HG03354 (cell line): ENCODE measurements at regions not wholly inside any gene's neighbourhood (a gene's known extent, or its start where the extent isn't known, plus 50 kb on each side); places are given as distances from the start of the nearest gene placed in this dataset.
"Not testable (repeated sequence)": the region's sequence is repeated elsewhere in the genome, so short reads cannot be mapped to it uniquely, and the experiment has no call there.

Experiments
- ATAC-seq: cut with Tn5 transposase; IDR thresholded peaks from one replicate; pipeline ENCODE4 v1.9.1; 2021; ENCODE audit warnings: mild to moderate bottlenecking; ENCODE audit not compliant: unreplicated experiment, poor library complexity, severe bottlenecking

DNA sequence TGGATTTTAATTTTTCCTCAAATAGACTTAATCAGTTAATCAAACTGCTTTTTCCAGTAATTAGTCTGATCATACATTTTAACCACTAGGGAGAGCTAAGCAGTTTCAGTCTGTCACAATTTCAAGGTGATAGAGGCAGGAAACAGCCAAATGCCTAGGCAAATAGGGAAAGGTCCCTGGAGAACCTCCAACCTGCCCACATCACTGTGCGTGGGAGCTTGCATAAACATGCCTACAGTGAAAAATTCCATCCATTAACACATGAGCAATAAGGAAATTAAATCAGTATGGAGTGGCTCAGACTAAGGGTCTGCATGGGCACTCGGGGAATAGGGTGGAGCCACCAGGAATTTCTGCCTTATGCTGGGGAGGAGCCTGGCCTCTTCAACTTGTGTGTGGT lies 74.6 kb downstream of the AASDHPPT start:
- ATAC-seq, result no peak

DNA sequence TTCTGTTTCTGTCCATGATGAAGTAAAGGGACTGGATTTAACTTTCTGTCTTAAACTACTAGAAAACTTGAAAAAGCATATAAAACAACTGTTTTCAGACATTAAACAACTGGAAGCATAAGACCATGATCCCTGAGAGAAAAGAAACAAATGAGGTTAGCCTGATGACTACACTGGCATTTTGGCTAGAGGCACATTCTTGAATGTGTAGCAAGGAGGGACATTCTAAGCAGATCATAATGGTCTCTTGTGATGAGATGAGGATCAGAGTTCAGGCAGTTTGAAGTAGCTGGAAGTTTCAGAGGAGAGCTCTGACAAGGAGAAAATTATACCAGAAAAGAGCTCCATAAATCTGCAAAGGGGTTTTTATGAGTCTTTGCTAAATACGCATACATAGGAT lies 75.4 kb downstream of the AASDHPPT start:
- no peak for ATAC-seq

DNA sequence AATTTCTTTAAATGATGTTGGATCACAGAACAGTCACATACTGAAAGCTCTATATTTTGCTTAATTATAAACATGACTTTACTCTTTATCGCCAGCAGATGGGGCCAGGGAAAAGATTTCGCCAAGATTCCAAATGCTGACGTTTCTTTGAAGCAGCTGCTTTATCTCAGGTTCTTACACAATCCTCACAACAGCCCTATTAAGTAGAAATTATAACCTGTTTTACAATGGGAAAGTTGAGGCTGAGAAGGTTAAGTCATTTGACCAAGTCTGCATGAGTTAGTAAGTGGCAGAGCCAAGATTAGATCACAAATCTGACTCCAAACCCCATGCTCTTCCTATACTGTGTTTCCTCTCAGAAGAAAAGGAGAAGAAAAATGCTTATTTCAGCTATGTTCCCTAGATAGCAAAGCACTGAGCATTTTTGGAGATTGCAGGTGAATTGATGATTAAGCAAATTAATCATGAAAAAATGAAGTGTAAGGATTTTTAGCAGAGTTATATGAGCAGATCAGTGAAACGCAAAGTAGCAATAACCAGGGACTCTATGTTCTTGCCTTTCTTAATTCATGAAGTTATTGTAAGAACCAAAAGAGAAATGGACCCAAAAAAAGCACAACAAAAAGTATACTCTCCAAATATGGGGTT lies 79.0 kb downstream of the AASDHPPT start:
- peak; percentile 82 for ATAC-seq

DNA sequence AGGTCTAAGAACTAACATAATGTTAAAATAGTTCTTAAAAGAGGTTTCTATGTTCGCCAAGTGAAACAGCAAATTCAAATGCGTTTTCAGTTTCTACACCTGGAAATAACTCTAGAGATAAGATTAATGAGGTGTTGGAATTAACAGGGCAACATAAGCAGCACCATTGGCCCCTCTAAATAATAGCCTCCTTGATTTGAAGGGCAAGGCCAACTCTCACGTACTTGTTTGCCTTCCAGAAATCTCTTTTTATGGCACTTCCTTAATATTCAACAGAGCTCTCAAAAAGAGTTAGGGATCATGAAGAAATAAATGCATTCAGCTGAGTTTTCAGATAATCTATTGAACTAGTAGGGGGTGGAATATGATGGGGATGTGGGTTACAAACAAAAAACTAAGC lies 80.9 kb downstream of the AASDHPPT start:
- ATAC-seq, result no peak

DNA sequence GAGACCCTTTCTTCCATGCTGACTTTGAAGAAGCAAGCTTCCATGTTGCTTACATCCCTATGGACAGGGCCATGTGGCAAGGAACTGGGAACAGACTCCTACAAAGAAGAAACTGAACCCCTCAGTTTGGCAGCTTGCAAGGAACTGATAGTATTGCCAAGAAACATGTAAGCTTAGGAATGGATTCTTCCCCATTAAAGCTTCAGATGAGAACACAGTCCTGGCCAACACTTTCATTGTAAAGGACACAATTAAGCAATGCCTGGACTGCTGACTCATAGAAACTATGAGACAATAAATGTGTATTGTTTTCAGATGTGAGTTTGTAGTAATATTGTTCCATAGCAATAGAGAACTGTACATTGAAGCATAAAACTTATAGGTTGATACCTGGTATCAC lies 82.4 kb downstream of the AASDHPPT start:
- no peak for ATAC-seq

DNA sequence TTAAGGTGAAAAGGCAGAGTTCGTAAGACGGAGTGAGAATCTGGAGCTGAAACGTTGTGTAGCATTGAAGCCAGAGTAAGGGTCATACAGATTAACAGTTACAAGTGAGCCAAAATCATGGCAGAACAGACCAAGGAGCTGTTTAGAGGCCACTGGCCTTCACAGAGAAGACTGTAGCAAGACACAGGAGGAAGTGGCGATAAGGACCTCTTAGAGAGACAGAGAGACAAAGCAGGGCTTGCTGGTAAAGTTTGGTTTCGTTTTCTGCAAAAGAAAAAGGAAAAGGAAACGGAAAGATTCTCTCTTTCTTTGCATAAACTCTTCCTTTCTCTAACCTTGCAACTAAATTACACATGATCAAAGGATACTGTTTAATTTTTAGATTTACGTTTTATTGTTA lies 83.0 kb downstream of the AASDHPPT start:
- no peak for ATAC-seq

DNA sequence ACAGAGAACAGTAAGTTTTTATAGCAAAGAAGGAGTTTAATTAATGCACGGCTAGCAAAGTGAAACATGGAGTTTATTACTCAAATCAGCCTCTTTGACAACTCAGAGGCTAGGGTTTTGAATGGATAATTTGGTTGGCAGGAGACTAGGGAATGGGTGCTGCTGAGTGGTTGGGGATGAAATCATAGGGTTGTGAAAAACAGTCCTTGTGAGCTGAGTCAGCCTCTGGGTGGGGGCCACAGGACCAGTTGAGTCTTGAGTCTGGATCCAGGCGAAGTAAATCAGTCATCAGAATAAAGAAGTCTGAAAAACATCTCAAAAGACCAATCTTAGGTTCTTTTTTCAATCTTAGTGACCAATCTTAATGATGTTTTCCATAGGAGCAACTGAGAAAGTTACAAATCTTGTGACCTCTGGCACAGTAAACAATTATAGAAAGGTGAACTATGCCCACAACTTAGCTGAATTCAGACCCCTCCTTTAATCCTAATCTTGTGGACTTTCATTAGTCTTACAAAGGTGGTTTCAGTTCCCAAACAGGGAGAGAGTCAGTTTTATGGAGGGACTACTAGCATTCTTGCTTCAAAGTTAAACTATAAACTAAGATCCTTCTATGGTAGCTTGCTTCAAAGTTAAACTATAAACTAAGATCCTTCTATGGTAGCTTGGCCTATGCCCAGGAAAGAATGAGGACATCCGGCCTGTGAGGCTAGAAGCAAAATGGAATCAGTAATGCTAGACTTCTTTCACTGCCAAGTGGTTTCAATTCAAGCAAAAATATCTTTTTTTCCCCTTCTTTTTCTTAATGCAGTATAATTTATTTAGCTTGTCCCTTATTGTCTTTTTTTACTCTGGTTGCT lies 84.5 kb downstream of the AASDHPPT start:
- no peak for ATAC-seq

DNA sequence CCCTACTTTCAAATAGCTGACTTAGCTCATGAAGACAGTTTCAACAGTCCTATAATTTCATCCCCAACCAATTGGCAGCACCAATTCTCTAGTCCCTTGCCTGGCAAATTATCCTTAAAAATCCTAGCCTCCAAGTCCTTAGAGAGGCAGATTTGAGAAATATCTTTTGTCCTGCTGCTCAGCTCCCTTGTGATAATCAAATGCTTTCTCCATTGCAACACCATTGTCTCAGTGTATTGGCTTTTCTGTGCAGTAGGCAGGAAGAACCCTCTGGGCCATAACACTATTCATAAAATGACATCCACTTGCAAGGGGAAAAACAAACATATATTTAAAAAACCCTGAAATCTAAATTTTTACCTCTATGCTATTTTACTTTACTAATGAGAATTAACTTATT lies 89.6 kb downstream of the AASDHPPT start:
- ATAC-seq, result no peak

DNA sequence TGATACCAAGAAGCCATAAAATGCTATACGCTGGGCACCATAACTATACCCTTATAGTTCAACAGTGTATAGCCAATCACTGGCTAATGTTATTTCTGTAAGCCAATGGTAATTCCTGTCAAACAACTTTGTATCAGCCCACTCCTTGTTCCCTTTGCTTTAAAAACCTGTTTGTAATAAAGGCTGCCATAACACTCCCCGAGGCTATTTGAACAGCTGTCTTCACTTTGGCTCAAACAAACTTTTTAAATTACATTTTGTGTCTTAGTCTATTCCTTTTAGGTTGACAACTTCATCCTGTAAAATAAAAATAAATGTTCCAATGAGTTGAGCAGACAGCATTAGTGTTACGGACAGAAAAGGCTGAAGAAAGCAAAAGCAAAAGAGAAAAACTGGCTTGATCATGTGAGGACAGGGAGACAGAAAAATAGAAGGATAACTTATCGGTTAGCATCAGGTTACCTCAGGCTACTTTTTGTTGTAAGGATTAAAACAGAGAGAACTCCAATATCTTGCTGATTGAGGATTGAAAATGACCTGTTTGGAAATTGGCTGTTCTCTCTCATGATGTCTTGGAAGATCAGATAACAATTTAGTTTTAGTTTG lies 95.0 kb downstream of the AASDHPPT start:
- ATAC-seq, result no peak

DNA sequence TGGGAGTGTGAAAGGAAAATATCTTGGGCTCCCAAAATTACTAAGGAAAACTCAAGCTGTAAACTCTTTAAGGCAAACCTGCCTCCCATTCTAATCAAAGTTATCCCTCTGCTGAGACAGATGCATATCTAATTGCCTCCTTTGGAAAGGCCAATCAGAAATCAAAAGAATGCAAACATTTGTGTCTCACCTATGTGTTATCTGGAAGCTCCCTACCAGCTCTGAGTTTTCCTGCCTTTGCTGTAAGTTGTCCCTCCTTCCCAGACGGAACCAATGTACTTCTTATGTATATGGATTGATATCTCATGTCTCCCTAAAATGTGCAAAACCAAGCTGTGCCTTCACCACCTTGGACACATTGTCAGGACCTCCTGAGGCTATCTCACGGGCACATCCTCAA lies 95.8 kb downstream of the AASDHPPT start:
- no peak for ATAC-seq

DNA sequence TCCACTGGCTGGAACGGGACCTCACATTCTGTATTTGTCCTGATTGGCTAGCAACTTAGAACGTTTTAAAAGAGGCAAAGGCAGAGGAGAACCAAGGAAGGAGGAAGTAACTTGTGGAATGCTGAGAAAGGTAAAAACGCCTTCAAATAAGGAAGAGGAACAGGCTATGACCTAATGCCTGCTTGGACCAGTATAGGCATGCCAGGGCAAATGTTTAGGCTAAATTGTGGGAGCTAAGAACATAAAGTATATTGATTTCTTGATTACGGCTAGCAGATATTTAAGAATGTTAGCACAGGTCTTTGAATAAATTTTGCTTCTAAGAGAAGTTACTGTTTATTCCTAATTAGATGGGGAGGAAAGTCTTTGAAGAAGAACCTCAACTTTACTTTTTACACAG lies 96.5 kb downstream of the AASDHPPT start:
- not testable (repeated sequence) for ATAC-seq

DNA sequence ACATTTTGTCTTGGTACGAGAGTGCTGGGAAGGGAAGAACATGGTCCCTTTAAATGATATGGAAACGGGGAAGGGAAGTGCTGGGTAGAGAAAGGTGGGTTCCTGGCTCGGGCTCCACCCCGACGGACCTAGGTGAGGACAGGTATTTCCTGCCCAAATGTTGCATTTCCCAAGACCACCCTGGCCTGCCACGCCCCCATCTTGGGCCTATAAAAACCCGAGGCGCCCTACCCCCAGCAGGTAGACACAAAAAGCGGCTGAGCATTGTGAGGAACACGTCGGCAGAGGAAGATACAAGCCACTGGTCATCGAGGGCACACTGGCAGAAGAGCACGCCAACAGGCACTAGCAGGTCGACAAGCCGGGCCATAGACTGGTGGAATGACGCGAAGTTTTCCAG lies 99.4 kb downstream of the AASDHPPT start:
- no peak for ATAC-seq

DNA sequence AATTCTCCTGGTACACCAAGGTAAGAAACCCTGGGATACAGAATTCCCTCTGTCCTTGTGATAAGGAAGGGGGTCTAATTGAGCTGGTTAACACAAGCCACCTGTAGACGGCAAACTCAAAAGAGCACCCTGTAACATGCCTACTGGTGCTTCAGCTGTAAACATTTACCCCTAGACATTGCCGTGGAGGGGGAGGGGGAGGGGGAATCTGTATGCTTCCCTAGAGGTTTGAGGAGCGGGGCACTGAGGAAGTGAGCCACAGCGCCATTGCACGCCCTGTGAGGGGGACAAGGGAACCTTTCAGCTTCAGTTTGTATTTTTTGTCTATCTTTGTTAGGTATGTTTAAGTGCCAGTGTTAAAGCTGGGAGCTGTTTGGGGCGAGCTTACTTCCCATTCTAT lies 99.8 kb downstream of the AASDHPPT start:
- ATAC-seq, result no peak

DNA sequence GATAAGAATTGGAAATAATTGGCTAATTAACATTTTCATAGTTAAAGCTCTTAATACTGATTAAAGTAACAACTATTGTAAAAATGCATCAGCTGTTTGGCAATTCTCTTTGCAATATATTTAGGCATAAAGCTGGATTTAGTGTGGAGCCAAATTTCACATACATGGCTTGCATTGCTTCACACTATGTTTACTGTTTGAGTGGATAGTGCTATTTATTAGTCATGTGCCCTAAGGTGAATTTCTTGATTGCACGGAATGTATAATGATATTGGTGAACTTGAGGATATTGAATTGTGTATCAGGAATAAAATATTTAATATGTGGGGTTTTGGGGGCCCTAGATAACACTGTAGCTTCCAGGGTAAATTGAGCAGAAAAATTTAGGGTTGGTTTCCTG lies 100.9 kb downstream of the AASDHPPT start:
- no peak for ATAC-seq

DNA sequence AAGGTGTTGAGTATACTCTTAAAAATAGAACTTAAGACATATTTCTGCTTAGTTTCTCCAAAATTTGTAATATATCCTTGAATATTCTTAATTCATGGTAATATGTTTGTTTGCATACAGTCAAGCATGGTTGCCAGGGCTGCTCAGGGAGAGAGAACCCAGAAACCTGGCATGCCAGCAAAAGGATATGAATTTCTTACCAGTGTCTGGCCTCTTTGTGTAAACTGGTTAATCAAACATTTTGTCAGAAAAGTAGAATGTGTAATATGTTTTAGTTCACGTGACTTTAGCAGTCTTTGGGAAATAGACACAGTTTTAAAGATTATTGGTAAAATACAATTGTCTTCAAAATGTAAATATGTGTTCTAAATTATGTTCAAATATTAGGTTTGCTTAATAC lies 101.6 kb downstream of the AASDHPPT start:
- ATAC-seq, result no peak

DNA sequence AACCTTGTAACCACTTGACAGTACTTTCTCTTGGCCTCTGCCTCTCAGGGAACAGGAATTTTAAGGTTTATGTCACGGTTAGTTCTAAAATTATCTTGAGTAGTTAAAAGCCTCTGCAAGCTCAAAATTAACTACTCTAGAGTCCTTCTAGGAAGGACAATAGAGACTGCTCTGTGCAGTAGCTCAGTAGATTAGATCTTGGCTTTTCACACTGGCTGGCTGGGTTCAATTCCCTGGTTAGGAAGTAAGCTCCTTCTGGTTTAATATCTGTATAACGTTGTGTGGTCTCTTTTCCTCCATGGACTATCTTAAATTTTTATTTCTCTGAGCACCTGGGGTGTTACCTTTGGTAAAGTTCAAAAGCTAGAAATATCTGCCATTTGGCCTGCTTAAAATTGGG lies 109.2 kb downstream of the AASDHPPT start:
- no peak for ATAC-seq

DNA sequence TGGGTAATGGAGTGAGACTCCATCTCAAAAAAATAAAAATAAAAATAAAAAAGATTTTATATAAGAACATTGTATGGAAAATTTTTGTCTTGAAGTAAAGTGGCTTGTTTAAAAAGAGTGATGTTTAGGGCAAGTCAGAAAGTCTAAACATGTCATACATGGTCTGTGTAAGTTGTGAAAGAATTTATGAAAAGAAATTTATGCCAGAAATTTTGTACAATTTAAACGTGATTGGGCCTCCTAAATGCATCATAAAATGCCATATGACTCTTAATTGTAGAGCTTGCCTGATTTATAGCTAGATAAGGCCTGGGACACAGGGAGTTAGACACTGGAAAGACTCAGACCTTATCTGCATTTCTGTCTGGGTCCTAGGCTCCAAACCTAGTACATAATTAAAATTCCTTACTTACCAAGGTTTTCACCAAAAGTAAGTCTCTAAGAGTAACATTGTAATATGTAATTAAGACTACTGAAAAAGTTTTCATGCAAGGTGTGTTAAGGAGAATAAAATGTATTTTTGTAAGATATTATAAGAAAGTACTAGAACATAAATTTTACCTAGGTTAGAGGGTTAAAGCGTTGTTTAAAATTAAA lies 110.5 kb downstream of the AASDHPPT start:
- ATAC-seq, result no peak

DNA sequence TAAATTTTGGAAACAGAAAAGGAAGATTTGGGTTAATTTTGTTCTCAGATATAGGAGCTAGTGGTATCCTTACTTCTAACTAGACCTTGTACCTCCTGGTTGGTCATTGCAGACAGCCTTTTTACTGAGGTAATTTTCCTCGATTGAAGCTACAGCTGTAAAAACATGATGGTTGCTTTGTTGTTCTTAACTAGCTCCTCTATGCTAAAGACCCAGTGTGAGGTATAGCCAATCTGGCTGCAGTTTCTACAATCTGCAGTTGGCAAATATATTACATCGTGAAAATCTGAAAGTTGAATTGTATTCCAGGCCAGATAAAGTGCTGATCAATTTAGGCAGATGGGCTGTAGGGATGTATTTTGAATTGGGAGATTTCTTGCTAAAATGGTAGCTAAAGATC lies 116.5 kb downstream of the AASDHPPT start:
- no peak for ATAC-seq

DNA sequence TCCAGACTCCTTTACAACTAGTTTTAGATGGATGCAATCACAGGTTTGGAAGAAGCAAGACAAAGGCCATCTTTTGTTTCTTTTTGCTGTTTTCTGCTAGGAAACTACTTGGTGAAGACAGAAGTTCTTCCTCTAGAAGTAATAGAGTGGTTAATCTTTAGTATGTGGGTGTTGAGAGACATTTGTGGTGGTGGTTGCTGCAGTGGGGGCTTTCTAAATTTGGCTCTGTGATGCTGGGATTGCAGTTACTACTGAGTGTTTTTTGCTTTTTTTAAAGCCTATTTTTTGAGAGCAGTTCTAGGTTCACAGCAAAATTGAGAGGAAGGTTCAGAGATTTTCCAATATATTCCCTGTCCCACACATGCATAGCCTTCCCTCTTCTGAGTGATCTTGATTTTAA lies 120.0 kb downstream of the AASDHPPT start:
- no peak for ATAC-seq

DNA sequence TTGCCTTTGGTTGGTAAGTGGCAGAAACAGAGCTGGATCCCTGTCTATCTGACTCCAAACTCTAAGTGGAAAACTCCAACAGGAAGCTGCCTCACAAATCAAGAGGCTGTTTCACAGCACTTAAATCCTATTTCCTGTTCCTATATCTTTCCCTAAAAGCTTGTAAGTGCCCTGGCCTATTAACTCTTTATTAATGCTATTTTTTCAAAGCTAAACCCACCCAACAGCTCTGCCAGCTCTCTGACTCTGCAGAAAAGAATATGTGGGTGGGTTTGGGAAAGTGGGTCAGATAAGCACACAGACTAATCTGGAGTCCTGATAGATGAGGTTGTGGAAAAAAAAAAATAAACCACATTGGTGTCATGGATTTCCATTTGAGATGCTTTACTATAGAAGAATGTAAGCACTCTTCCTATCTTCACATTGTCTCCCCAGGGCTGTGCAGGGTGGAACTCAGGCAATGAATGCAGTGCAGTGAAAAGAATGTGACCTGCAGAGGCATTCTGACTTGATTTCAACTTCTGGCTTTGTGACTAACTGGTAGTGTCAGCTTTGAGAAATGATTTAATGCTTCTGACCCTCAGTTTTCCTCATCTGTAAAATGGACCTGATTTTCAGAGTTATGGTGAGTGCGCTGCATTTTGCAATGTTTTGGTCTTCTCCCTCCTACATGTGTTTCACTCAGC lies 125.6 kb downstream of the AASDHPPT start:
- no peak for ATAC-seq
